ENCODE measurements at regions not wholly inside any gene's neighbourhood (a gene's known extent, or its start where the extent isn't known, plus 50 kb on each side); places are given as distances from the start of the nearest gene placed in this dataset.

- Histone ChIP-seq H2AFZ (ENCODE audit: low read length) (no peak overlapping the region), H3K36me3 (replicated peaks in 1 of 2; ENCODE audit: control insufficient read depth in 1 of 2, insufficient read depth in 2 of 2, low read length in 2 of 2) (no peaks in the 10 kb centered on the region), H3K79me2 (ENCODE audit: insufficient read depth, low read length) (no peaks in the 10 kb centered on the region), H3K27ac (ENCODE audit: extremely low read length, insufficient read depth, low read length) (no peak overlapping the region), H3K9me3 (ENCODE audit: low read length) (no peaks in the 10 kb centered on the region), H3K9ac (ENCODE audit: insufficient read depth, low read depth, low read length) (no peak overlapping the region), H3K4me3 (replicated peaks in 1 of 3; ENCODE audit: insufficient read depth in 1 of 3, low read depth in 2 of 3, low read length in 3 of 3) (no peak overlapping the region), H3K27me3 (ENCODE audit: control insufficient read depth in 1 of 2, insufficient read depth in 2 of 2, low read length in 2 of 2) (no peaks in the 10 kb centered on the region), H3K4me2 (ENCODE audit: low read depth, low read length) (no peak overlapping the region), H3K4me1 (ENCODE audit: insufficient read depth, low read length) (no peaks in the 10 kb centered on the region), H4K20me1 (ENCODE audit: insufficient read depth, low read length) (no peaks in the 10 kb centered on the region)
- no TSS peak for BruUV-seq (replicated peaks)
- in situ Hi-C loops (cut with HindIII; ENCODE audit: extremely low pct_ligation_motif_present, low pct_unique_long_range_greater_than_20kb) (no loop called here), intact Hi-C loops (cut with micrococcal nuclease; ENCODE audit: unreplicated experiment) (no loop called here)
- TF ChIP-seq ZNF746 (CRISPR knock-in tag; IDR thresholded peaks at IDR 0.05) = no peak
- no peak for TF ChIP-seq ATRX (CRISPR knock-in tag; IDR thresholded peaks at IDR 0.05; ENCODE audit: borderline replicate concordance)
- TF ChIP-seq DNMT3B (CRISPR knock-in tag; conservative IDR thresholded peaks at IDR 0.05) = no peak
- TF ChIP-seq ZNF232 (CRISPR knock-in tag; IDR thresholded peaks at IDR 0.05; ENCODE audit: borderline replicate concordance) = no peak
- TF ChIP-seq ZBTB8A (CRISPR knock-in tag; IDR thresholded peaks at IDR 0.05; ENCODE audit: borderline replicate concordance, low read depth) = no peak
- TF ChIP-seq ZNF552 (CRISPR knock-in tag; IDR thresholded peaks at IDR 0.05; ENCODE audit: borderline replicate concordance) = no peak
- TF ChIP-seq ZNF644 (CRISPR knock-in tag; IDR thresholded peaks at IDR 0.05; ENCODE audit: low read depth) = no peak
- TF ChIP-seq ZNF296 (CRISPR knock-in tag; conservative IDR thresholded peaks at IDR 0.05) = no peak
- TF ChIP-seq POLR2AphosphoS2 (IDR thresholded peaks at IDR 0.05; ENCODE audit: low read depth, low read length) = no peak
- TF ChIP-seq TRIM24 (CRISPR knock-in tag; IDR thresholded peaks at IDR 0.05) = no peak
- no peak for TF ChIP-seq NR1H2 (CRISPR knock-in tag; IDR thresholded peaks at IDR 0.05; ENCODE audit: borderline replicate concordance, low read depth)
- DNase-seq (ENCODE audit: low spot score) = no peak
- WGBS (ENCODE audit: low lambda C conversion rate) = 11% methylated on average over 1 of the region's 1 CpG
- ChIA-PET CTCF (ENCODE audit: low intra/inter-chr PET ratio, low total read pairs) (no interaction called here), POLR2A (no interaction called here)
- no peak for FAIRE-seq
- ATAC-seq = no peak
Observed at GRCh38 chr13:85985797-85986196, 186.6 kb upstream of the SLITRK6 start.

GRCh38 chr13:85982102-85982501 is 182.9 kb upstream of the SLITRK6 start:
- WGBS (ENCODE audit: low lambda C conversion rate) = 1% methylated on average over 3 of the region's 3 CpGs
- no peak for ATAC-seq
- CTCF ChIA-PET (ENCODE audit: low intra/inter-chr PET ratio, low total read pairs) = no interaction called here
- TF ChIP-seq KMT2A (CRISPR knock-in tag; IDR thresholded peaks at IDR 0.05) = no peak
- no peak for TF ChIP-seq ZC3H4 (CRISPR knock-in tag; IDR thresholded peaks at IDR 0.05; ENCODE audit: borderline replicate concordance)
- TF ChIP-seq RXRA (CRISPR knock-in tag; IDR thresholded peaks at IDR 0.05) = no peak
- TF ChIP-seq GMEB1 (CRISPR knock-in tag; IDR thresholded peaks at IDR 0.05; ENCODE audit: borderline replicate concordance) = no peak
- no peak for TF ChIP-seq SIN3B (IDR thresholded peaks at IDR 0.05; ENCODE audit: low read length)
- no peak for TF ChIP-seq LCORL (IDR thresholded peaks at IDR 0.05)
- TF ChIP-seq LCORL (CRISPR knock-in tag; IDR thresholded peaks at IDR 0.05) = no peak
- TF ChIP-seq TCF7L2 (IDR thresholded peaks at IDR 0.05; ENCODE audit: low read depth, low read length) = no peak
- TF ChIP-seq ZNF749 (CRISPR knock-in tag; IDR thresholded peaks at IDR 0.05; ENCODE audit: borderline replicate concordance) = no peak

More at GRCh38 chr13:85982102-85982501, 182.9 kb upstream of the SLITRK6 start:
- Histone ChIP-seq H3K9ac (ENCODE audit: insufficient read depth, low read depth, low read length) (no peak overlapping the region), H3K9me3 (ENCODE audit: low read length) (no peaks in the 10 kb centered on the region), H3K79me2 (ENCODE audit: insufficient read depth, low read length) (no peaks in the 10 kb centered on the region), H3K4me1 (ENCODE audit: insufficient read depth, low read length) (no peaks in the 10 kb centered on the region), H2AFZ (ENCODE audit: low read length) (no peak overlapping the region), H4K20me1 (ENCODE audit: insufficient read depth, low read length) (no peaks in the 10 kb centered on the region), H3K4me3 (replicated peaks in 1 of 3; ENCODE audit: insufficient read depth in 1 of 3, low read depth in 2 of 3, low read length in 3 of 3) (no peak overlapping the region), H3K27ac (ENCODE audit: extremely low read length, insufficient read depth, low read length) (no peak overlapping the region), H3K27me3 (ENCODE audit: control insufficient read depth in 1 of 2, insufficient read depth in 2 of 2, low read length in 2 of 2) (no peaks in the 10 kb centered on the region), H3K4me2 (ENCODE audit: low read depth, low read length) (no peak overlapping the region), H3K36me3 (replicated peaks in 1 of 2; ENCODE audit: control insufficient read depth in 1 of 2, insufficient read depth in 2 of 2, low read length in 2 of 2) (no peaks in the 10 kb centered on the region)
- DNase-seq (ENCODE audit: low spot score) (no peak), FAIRE-seq (no peak)
- in situ Hi-C loops (cut with HindIII; ENCODE audit: extremely low pct_ligation_motif_present, low pct_unique_long_range_greater_than_20kb) = no loop called here
- no TSS peak for BruUV-seq (replicated peaks)
- intact Hi-C loops (cut with micrococcal nuclease; ENCODE audit: unreplicated experiment) = no loop called here
- POLR2A ChIA-PET = no interaction called here

Data from HepG2 (cell line).